Esophagus (tissue), 2 donors: ENCODE measurements at regions not wholly inside any gene's neighbourhood (a gene's known extent, or its start where the extent isn't known, plus 50 kb on each side); places are given as distances from the start of the nearest gene placed in this dataset.
"Not testable (repeated sequence)": the region's sequence is repeated elsewhere in the genome, so short reads cannot be mapped to it uniquely, and the experiment has no call there.

Experiments
- H3K27ac ChIP-seq, 2 donors: one replicate each; pipeline ENCODE4 v1.5.1; 2013; ENCODE audit warnings: low read depth in 2 of 2, mild to moderate bottlenecking in 2 of 2, inconsistent platforms in 1 of 2, low read length in 1 of 2, moderate library complexity in 1 of 2
- H3K27me3 ChIP-seq, 2 donors: one replicate each; pipeline ENCODE4 v1.6.1; 2013; ENCODE audit warnings: low read length in 2 of 2, control low read depth in 1 of 2, mild to moderate bottlenecking in 1 of 2; ENCODE audit not compliant: insufficient read depth in 2 of 2, control insufficient read depth in 1 of 2
- H3K36me3 ChIP-seq, 2 donors: one replicate each; pipeline ENCODE4 v1.6.1; 2013; ENCODE audit warnings: low read length in 1 of 2; ENCODE audit not compliant: control insufficient read depth in 2 of 2, insufficient read depth in 2 of 2
- H3K4me1 ChIP-seq, 2 donors: one replicate each; pipeline ENCODE4 v1.6.1; 2013; ENCODE audit warnings: low read length in 1 of 2; ENCODE audit not compliant: control insufficient read depth in 2 of 2, insufficient read depth in 2 of 2
- H3K4me3 ChIP-seq, 2 donors: one replicate each; pipeline ENCODE4 v1.5.1; 2013; ENCODE audit warnings: low read length in 2 of 2, mild to moderate bottlenecking in 2 of 2, low read depth in 1 of 2, moderate library complexity in 1 of 2
- H3K9me3 ChIP-seq, 2 donors: one replicate each; pipeline ENCODE4 v1.6.1; 2013; ENCODE audit warnings: mild to moderate bottlenecking in 2 of 2, low read depth in 1 of 2, low read length in 1 of 2, moderate library complexity in 1 of 2; ENCODE audit not compliant: control insufficient read depth in 2 of 2, insufficient read depth in 1 of 2
- WGBS, 2 donors: extraction: QIAGEN DNeasy Blood & Tissue Kit; methylation state at CpG; one replicate each; pipeline ENCODE4 v1.1.7; 2013; 5-methylcytosine and 5-hydroxymethylcytosine counted together
- donor health status: healthy with polysubstance abuse.
- donor health status: Bipolar disorder and iron deficiency.

DNA sequence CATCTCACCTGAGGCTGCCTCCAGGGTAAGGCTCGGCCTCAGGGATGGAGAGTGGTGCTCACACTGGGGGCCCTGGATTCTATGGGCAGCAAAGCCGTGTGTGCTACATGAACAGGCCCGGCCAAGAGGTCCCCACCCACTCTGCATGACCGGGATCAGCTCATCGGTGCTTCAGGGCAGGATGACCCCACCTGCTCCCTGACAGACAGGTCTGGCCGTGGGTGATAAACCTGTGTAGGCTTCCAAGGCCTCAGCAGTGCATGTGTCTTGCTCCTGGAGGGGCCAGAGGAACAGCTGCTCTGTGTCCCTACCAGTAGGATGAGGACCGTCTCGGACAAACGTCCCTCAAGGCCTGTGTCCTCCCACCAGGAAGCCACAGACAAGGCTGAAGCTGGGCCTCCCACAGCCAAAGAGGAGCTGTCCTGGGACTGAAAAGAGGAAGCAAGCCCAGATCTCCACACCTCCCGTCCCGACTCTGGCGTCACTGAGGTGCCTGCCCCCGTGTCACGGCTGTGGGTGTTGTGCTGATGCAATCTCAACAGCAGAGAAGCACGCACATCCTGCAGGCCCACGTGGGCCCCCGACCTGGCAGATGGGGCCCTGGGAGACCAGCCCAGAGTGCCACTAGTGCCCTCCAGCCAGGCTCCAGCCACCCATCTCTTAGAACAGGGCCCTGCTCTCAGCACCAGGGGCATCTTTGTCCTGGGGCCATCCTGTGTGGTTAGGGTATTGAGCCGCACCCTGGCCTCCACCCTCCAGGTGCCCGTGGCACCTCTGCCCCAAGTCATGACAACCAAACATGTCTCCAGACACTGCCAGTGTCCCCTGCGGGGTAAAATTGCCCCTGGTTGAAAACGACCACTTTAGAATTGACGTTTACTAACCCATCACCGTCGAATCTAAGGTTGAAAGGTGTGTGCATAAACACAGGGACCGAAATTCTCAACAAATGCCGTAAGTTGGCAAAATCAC lies 5455.9 kb upstream of the TPTE start:
- H3K4me1 ChIP-seq, H3K9me3 ChIP-seq, H3K4me3 ChIP-seq, H3K27me3 ChIP-seq, H3K27ac ChIP-seq, H3K36me3 ChIP-seq: not testable (repeated sequence)
- WGBS, 2 donors, result 77% methylated on average over 21 of the region's 26 CpGs; no CpG with 5 or more reads in 1 of the 2 donors

DNA sequence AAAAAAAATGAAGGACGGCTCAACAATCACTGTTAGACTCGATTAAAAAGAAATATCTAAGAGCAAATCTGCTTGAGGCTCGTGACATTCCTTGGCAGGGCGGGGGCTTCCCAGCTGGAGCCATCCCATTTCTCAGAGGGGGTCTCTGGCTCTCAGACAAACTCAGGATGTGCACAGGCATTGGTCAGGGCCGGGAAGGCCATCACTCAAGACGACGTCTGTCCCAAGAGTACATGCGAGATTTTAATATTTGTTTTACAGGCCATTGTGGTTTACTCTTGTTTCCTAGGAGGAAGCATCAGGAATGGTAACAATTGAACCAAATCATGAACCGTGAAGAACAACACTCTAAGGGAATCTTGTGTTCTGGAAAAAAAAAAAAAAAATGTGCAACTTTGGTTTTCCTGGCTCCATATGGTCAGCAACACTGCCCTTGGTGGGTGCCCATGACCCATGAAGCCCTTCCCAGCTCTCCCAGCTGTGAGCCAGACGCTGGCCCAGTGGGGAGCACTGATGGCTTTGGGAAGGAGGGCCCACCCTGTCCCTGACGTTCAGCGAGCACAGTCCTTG lies 5454.6 kb upstream of the TPTE start:
- 13% methylated on average over 1 of the region's 12 CpGs; no CpG with 5 or more reads in 1 of the 2 donors for WGBS, 2 donors
- not testable (repeated sequence) for H3K27me3 ChIP-seq, H3K27ac ChIP-seq, H3K36me3 ChIP-seq, H3K4me3 ChIP-seq, H3K9me3 ChIP-seq, H3K4me1 ChIP-seq

DNA sequence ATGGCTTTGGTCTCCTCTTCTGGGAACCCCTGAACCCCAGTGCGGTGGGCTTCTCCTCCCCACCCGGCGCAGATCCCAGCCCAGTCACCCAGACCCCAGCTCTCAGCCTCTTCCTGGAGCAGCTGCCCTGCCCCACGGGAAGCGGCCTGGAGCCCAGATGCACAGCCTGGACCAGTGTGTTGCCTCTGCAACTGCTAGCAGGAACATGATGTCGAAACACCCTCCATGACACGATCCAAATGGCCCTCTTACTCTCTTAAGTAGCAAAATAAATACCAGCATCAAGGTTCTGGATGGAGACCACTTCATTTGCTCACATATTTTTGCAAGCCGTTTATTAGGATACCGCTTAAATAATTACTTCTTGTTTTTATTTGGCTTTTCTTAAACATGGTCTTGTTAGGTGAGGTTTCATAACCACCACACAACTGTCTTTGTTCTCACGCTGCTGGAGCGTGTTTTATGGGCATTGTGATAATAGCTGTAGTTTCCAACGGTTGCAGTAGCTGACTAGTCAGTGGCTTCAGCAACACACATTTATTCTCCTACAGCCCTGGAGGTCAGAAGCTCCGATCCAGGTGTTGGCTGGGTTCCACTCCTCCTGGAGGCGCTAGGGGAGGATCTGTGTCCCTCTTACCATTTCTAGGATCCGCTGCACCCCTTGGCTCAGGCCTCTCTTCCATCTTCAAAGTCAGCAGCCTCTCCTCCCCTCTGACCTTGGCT lies 5453.9 kb upstream of the TPTE start:
- not testable (repeated sequence) for H3K27ac ChIP-seq, H3K4me1 ChIP-seq, H3K36me3 ChIP-seq, H3K27me3 ChIP-seq, H3K4me3 ChIP-seq, H3K9me3 ChIP-seq
- WGBS, 2 donors, result 15% methylated on average over 2 of the region's 15 CpGs; no CpG with 5 or more reads in 1 of the 2 donors

DNA sequence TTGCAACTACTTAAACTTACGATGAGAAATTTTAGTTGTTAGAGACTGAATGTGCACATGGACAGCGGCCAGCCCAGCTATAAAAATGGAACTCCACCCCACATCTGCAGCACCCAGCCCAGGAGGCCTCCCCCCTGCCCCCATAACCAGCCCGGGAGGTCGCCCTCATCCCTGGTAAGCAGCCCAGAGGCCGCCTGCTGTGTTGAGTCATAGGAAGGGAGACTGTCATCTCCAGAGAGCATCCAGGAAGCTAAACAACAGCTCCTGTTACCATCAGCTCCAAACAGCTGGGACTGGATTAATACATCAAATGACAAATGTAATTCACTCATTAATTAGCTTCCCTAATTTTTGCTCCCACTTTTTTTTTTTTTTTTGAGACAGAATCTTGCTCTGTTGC lies 5452.7 kb upstream of the TPTE start:
- not testable (repeated sequence) for H3K27ac ChIP-seq, H3K4me1 ChIP-seq, H3K27me3 ChIP-seq, H3K9me3 ChIP-seq, H3K36me3 ChIP-seq, H3K4me3 ChIP-seq
- WGBS, 2 donors, result 83% methylated on average over 1 of the region's 5 CpGs; no CpG with 5 or more reads in 1 of the 2 donors

DNA sequence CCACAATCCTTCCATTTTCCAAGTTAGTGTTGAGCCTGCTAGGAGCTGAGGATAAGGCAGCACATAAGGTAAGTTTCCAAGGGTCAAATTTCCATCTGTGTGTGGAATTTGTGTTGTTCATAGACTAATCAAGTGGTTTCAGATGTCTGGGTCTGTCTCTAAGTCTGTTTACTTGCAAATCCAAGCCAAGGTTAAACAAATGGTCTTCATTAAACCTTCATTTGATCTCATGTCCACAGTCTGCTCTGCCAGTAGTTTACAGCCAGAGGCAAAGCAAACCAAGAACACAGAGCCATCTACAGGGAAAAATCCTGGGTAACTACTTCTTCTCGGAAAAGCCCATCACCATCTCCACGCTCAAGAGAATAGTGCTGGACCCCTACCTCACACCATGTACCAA lies 5450.2 kb upstream of the TPTE start:
- not testable (repeated sequence) for H3K4me1 ChIP-seq, H3K9me3 ChIP-seq, H3K27me3 ChIP-seq, H3K4me3 ChIP-seq, H3K36me3 ChIP-seq, H3K27ac ChIP-seq
- 100% methylated on average over 1 of the region's 2 CpGs; no CpG with 5 or more reads in 1 of the 2 donors for WGBS, 2 donors

DNA sequence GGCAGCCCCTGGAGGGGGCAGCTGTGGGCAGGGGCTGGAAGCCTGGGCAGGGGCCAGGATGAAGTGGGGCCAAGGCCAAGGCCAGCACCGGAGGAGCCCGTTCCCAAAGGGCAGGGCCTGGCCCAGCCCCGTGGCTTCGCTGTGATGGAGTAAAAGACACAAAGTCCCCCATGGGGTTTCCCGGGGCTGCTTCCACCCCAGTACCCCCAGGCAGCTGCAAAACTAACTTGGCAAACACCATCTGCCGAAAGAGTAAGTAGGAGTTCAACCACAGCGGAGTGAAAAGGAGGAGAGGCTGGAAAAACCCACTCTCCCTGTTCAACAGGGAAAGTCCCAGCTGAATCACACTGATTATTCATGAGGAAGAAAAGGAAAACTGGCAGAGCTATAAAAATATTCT lies 5444.5 kb upstream of the TPTE start:
- not testable (repeated sequence) for H3K27ac ChIP-seq, H3K36me3 ChIP-seq, H3K4me3 ChIP-seq, H3K4me1 ChIP-seq, H3K9me3 ChIP-seq, H3K27me3 ChIP-seq
- WGBS, 2 donors, result no CpG with 5 or more reads among the region's 7 CpGs

DNA sequence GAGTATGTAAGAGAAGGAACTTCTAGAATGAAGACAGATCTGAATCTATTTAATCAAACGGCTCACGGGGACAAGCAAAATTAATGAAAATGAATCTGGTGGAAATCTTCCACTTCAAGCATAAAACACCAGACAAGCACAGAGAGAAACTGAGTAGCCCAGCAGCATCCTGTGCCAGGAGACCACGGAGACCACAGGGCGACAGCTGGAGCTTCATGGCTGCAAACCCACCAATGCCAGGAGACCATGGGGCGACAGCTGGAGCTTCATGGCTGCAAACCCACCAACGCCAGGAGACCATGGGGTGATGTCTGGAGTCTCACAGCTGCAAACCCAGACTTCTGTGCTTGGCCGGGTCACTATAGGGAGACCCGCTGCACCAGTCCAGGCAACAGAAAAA lies 5442.0 kb upstream of the TPTE start:
- not testable (repeated sequence) for H3K27ac ChIP-seq, H3K27me3 ChIP-seq, H3K36me3 ChIP-seq, H3K9me3 ChIP-seq, H3K4me1 ChIP-seq, H3K4me3 ChIP-seq
- WGBS, 2 donors, result no CpG with 5 or more reads among the region's 8 CpGs

DNA sequence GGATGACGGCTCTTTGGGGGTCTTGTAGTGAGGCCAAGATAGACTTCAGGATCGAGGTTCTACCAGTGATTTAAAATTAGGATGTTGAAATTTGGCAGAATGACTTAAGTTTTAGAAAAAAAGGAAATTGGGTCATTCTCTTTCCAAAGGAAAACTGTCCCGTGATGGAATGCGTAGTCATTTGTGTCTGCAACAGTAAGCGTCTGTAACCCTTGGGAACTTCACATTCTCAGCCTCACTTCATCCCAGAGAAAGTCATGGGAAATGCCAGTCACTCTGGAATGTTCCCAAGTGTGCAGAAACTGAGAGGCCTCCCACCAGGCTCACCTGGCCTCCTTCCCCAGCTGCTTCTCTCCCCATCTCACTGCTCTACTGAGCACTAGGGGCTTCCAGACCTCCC lies 5441.4 kb upstream of the TPTE start:
- H3K27me3 ChIP-seq, H3K27ac ChIP-seq, H3K9me3 ChIP-seq, H3K4me3 ChIP-seq, H3K36me3 ChIP-seq, H3K4me1 ChIP-seq: not testable (repeated sequence)
- no CpG with 5 or more reads among the region's 5 CpGs for WGBS, 2 donors

DNA sequence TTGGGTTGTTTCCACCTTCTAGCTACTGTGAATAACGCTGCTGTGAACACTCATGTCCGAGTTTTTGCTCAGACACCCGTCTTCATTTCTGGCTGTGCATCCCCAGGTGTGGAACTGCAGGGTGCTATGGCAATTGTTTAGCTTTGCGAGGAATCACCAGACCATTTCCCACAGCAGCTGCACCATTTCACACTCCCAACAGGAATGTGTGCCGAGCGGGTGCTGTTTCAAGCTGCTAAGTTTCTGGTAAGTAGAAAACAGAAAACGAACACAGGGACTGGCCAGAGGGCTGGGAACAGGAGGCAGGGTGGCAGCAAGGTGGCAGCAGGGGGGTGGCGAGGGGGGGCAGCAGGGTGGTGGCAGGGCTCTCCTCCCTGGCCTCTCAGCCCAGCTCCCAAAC lies 5437.1 kb upstream of the TPTE start:
- not testable (repeated sequence) for H3K27ac ChIP-seq, H3K4me1 ChIP-seq, H3K36me3 ChIP-seq, H3K27me3 ChIP-seq, H3K4me3 ChIP-seq, H3K9me3 ChIP-seq
- WGBS, 2 donors, result 82 to 83% methylated on average over 4 of the region's 8 CpGs
